Glomerular visceral epithelial cell (primary cell): ENCODE measurements at regions not wholly inside any gene's neighbourhood (a gene's known extent, or its start where the extent isn't known, plus 50 kb on each side); places are given as distances from the start of the nearest gene placed in this dataset.

Experiments used
- DNase-seq: peaks from one replicate; pipeline ENCODE4 v3.0.0-alpha.2; 2016; ENCODE audit errors: extremely low spot score

DNA sequence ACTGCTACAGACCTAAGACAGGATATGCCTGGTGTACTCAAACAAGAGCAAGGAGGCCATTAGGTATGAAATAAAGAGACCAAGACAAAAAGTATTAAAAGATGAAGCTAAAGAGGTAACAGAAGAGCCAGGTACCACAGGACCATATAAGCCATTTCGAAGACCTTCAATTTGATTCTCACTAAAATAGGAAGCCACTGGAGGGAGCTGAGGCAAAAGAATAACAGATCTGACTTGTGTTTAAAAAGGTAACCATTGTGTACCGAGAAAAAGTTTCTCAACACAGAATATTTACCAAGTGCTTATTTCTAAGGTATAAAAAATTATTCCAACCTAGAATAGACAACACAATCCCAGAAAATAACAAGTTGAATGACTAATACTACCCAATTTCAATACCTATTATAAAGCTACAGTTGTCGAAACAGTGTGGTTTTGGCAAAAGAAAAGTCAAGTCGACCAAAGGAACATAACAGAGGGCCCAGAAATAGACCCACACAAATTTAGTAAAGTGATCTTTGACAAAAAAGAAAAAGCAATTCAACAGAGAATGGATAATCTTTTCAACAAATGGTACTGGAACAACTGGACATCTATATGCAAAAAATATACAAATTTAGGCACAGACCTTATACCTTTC, 125.3 kb upstream of the DST start:
- DNase-seq = no peak

DNA sequence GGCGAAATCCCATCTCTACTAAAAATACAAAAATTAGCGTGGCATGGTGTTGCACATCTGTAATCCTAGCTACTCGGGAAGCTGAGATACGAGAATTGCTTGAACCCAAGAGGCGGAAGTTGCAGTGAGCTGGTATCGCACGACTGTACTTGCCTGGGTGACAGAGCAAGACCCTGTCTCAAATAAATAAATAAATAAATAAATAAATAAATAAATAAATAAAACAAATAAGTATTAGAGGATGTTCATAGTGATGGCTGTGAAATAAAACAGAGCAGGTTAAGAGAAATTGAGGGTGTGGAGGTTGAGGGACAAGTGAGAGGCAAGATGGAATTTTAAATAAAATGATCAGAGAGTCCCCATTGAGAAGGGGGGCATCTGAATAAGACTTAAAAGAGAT, 124.7 kb upstream of the DST start:
- no peak for DNase-seq

DNA sequence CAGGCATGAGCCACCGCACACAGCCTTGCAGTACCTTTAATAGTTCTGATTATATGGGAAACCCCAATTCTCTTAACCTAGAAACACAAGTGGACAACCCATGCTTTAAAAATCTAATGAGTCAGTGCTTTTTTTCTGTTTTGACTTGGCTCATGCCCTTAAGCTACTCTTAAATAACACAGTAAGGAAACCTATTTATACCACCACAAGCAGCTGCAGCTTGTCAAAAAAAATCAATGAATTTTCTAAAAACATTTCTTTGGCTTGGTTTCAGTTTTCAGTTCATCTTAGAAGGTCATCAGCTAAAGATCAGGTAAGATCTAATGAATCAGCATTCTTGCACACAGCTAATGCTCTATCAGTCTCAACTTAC, 124.1 kb upstream of the DST start:
- no peak for DNase-seq

DNA sequence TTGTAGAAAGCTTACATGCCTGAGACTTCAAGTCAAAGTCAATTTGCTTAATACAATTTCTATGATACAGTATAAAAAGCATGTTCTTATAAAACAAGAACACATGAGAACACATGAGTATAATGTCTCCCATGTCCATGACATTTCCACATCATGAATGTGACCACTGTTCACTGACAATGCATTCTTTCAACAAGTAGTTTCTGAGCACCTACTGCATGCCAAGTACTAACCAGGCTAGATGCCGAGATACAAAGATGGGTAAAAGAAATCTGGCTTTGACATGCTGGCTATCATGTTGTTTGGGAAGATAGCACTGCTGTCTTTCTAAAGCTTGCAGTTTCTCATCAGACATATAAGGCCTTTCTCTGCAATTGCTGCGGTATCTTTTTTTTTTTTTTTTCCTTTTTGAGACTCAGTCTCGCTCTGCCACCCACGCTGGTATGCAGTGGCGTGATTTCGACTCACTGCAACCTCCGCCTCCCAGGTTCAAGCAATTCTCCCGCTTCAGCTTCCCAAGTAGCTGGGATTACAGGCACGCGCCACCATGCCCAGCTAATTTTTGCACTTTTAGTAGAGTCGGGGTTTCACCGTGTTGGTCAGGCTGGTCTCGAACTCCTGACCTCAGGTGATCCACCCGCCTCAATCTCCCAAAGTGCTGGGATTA, 123.6 kb upstream of the DST start:
- DNase-seq = no peak

DNA sequence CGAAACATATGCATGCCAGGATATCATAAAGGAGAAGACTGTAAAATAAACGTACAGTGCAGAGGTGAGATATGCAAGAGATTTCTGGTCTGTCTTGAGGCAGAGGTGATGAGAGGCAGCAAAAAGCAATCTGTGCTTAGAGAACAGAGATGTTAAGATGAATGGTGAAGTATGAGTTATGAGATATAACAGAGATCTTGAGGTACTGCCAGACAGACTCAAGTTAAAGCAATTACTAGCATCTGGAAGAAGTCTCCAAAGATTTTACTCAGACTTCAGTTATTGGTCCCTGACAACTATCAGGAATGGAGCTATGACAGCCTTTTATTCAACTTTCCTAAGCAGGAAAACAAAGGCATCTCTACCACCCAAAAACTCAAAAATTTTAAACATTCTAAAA, 122.8 kb upstream of the DST start:
- DNase-seq = no peak

DNA sequence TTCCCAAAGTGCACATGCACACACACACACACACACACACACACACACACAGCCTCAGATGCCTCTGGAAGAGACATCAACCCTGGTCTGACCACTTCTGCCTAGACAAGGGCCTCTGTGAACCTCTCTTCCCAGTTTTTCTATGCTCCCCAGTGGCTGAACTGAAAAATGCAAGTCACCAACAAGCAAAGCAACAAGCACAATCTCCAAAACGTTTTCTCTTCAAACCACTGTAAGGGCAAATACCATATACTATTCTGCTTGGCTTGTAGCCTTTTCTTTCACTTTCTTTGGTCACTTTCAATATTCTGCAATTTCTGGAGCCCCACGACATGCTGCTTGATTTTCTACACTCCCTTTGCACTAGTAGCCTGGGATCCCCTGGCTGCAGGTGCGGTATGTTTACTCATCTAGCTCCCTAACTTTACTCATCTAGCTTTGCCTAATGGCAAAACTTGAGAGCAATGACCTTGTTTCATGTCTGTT, 121.4 kb upstream of the DST start:
- DNase-seq = peak; percentile 47

DNA sequence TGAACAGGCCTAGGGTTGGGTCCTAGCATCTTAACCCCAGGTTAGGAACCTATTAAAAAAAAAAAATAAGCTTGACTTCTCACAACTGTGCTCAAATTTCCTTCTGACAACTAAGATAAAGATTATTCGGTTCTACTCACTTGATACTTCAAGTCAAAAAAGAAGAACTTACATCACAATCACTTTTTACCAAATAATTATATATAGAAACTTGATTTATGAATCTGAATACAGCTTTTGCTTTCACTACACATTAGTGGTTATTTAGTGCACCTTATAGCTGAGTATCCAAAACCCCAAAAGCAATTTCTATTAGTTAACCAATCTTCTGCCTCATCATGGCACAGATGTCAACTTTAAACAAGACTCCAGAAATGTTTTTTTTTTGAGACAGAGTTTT, 119.0 kb upstream of the DST start:
- DNase-seq = no peak

DNA sequence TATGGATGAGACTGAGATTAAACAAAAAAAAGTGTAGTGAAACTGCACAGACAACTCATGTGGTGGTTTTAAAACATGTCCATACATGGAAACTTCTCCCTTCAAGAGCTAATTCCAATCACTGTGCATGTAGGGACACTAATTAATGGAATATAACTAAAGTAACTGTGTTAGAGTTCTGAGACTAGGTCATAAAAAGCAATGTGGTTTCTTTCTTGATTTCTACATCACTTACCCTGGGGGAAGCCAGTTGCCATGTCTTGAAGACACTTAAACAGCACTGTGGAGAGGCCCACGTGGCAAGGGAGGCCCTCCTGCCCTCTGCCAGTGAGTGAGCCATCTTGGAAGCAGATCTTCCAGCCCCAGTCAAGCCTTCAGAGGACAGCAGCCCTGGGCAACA, 118.2 kb upstream of the DST start:
- no peak for DNase-seq

DNA sequence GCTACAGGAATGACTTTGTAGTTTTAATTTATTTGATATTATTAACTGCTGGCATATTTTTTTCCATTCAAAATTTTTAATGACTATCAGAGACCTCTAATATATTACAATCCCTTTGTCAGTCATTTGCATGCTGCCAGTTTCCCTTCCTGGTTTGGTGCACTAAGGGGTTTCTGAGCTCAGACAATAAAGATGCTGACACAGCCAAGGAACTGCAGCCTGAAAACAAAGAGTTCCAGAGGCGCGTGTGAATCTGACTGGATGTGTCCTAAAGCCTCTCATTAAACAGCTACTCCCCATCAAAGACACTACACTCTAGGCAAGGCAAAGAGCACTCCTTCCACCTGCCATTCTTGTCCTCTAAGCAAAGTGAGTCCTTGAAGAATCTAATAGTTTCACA, 116.8 kb upstream of the DST start:
- DNase-seq = no peak

DNA sequence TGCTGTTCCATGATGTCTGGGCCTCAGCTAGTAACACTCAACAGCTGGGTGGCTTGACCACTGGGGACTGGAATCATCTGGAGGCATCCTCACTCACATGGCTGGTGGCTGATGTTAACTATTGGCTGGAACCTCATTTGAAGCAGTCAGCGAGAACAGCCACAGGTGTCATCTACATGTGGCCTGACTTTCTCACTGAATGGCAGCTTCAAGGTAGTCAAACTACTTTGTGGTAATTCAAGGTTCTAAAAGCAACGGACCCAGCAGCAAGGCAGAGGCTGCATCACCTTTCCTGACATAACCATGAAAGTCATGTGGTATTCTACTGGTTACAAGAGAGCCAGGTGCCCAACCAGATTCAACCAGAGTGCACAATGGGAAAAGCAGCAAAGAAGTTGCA, 115.9 kb upstream of the DST start:
- no peak for DNase-seq

DNA sequence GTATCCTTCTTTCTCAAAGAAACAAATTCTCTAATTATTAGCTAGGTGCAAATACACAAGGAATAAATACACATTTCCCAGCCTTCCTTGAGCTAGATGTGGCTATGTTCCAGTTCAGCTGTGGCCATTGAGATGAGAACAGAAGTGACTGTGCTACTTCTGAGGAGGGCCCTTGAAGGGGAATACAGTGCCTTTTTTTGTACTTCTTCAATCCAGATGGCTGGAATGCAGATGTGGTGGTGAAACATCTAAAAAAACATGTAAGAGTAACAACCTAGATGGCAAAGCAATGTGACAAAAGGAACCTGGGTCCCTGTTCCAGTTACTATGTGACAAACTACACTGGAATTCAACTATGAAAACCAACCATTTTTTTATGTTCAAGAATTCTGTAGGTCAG, 115.4 kb upstream of the DST start:
- DNase-seq = no peak

DNA sequence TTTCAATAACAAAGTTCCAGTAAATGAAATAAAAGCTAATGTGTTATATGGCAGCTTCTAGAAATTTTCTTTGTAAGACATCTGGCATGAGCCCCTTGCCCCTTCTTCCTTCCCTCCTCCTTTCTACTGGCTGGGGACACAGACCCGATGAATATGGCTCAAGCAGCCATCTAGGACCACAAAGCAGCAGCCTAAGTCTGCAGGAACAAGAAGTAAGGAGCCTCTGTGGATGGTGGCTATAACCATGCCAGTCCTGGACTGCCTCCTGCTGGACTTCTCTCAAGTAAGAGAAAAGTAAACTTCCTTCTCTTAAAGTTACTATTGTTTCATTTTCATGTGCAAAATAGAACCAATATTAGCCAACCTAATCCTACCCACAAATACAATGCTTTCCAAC, 114.9 kb upstream of the DST start:
- DNase-seq = no peak

DNA sequence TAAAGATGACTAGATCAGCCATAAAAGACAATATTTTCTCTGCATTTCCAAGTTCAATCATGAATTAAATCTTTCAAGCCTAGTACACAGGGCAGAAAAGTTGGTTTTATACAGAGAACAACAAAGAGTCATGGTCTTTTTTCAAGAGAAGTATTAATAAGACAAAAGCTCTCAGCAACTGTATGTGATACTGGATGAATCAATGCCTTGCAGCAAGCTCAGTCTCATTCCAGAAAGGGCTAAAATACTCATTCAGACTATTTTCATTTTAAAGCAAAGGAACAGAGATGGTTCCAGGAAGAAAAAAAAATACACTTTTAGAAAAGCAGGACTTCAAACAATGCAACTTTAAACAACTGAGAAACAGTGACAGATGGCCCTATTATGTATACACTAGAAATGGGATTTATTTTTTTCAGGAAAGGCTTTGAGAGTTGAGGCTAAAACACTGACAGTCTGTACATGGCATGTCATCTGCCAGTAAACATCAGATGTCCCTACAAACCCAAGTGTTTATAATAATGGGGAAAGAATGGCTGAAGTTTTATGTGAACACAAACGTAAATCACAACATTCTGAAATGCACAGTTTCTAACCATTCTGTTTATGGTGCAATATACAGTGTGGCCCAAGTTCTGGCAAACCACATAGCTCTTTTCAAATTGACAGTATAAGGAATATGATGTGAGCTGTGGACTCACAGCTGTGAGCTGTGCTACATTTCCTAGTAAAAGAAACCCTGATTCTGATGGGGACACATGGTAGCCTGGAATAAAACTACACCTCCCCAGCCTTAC, 114.3 kb upstream of the DST start:
- no peak for DNase-seq

DNA sequence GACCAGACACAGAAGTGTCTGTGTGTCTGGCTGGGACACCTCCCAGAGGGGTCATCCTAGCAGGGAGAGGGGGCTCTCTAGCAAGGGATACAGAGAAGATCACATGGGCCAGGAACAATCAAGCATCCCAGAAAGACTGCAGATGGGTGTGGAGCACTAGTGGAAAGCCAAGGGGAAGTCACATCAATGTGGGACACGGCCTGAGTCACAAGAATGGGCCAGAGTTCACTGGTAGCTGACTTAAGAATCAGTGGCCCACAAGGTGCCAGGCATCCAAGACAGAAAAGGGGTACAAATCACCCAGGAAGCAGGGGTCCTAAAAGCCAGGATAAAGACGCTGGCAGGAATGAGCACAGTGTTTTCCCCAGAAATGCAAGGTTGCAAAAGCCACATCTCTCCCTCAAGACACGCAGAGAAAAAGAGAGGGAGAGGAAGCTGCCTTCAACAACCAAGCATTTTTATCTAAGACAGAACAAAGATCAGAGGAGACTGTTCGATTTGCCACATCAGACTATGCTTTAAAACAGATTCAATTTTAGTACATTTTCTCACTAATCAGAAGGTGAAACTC, 113.6 kb upstream of the DST start:
- DNase-seq = no peak

DNA sequence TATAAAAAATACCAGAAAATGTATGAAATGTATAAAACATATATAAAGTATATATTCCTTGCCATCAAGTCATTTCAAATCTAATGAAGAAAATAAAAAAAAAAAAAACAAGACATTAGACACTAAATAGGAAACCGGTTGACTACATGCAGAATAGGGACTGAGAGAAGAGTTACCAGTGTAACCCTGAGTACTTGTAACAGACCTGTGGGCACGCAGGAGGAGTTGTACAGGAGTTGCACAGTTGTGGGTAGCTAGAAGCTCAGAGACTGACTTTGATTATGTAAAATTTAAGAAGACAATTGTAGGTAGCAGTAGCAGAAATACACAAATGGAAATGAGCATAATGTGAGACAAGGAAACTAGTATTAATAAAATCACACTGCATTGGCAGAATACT, 112.4 kb upstream of the DST start:
- no peak for DNase-seq

DNA sequence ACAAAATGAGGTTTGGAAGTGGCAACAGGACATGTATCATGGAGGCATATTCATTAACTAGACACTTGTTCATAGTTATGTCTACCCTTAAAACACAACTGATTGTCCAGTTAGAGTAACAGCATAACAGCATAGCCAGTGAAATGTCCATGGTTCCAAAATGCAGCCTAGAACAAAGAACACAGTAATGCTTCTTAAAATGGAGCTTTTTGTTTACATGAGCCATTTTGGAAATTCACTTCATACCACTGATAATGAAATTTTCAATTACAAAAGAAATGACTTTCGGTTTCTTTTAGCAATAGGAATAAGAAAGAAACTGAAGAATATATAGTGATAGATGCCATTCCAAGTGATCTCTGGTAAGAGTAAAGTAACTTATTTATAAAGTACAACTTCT, 111.1 kb upstream of the DST start:
- no peak for DNase-seq

DNA sequence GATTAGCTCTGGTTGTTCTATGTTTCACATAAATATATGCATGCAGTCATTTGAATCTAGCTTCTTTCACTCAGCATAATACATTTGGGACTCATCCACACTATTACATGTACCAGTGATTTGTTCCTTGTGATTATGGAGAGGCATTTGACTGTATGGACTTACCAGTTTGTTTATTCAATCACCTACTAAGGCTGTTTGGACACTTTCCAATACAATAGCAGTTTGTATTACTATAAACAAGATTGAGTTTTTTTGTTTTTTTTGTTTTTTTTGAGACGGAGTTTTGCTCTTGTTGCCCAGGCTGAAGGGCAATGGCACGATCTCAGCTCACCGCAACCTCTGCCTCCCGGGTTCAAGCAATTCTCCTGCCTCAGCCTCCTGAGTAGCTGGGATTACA, 109.8 kb upstream of the DST start:
- DNase-seq = no peak

DNA sequence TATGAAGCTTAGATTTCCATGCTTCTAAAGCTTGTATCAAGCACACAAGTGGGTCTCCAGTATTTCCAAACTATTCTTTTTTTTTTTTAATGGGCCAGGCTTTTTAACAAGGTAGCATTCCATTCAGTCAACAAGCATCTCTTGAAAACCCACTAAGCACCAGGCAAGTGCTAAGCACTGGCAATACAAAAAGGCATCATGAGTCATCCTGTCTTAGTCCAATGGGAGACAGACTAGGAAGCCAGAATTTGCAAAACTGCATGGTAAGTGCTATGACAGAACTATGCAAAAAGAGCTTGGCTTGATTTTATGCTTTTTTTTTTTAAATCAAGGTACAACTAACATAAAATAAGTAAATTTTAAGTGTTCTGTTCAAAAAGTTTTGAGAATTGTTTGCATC, 109.3 kb upstream of the DST start:
- peak; percentile 35 for DNase-seq

DNA sequence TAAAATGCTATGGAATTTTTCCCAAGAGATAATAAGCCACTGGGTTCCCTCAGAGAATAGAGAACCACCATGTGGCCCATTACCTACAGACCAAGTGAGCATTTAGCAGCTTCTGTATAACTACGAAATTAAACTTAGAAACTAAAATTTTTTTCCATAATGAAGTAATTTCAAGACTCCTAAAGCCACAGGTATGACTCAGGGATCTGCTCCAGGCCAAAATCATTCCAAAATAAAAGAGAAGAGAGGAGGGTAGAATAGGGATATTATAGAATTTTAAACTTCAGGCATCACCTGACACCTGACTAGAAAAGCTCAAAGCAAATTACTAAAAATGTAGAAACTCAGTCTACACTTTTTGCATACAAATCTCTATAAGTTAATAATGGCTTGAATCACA, 108.9 kb upstream of the DST start:
- no peak for DNase-seq

DNA sequence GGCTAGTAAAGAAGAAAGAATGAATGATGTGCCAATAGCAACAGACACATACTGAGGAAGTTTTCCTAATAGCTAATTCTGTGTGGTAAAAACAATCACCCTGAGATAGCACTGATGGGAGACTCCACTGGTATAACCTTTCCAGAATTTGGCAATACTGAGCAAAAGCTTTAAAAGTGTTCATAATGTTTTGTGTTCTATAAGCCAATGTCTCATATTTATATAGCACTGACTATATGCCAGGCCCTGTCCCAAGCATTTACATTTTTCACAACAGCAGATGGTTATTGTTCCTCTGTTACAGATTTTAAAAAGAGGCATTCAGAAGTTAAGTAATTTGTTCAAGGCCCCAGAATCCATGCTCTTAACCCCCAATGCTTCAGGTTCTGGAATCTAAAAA, 108.0 kb upstream of the DST start:
- DNase-seq = no peak

DNA sequence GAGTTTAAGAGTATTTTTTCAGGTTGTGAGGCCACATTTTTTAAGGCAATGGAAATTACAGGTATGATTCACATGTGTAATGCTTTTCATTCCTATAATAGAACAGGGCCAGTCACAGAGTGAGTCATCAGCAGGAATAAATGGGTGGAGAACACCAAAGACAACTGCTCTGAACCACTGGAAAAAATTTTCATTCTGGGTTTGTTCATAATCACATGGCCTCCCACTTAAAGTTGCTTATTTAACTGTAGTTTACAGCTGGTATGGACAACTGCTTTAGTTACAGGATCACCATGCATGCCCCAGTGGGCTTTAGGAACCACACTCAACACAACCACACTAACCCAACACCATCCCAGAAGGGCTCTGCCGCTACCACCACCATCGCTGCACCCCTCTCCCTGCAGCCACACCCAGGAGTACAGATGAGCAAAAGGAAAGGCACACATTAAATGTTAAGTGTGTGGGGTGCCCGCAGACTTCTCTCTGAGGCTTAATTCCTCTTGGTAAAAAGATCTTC, 107.0 kb upstream of the DST start:
- peak; percentile 74 for DNase-seq

DNA sequence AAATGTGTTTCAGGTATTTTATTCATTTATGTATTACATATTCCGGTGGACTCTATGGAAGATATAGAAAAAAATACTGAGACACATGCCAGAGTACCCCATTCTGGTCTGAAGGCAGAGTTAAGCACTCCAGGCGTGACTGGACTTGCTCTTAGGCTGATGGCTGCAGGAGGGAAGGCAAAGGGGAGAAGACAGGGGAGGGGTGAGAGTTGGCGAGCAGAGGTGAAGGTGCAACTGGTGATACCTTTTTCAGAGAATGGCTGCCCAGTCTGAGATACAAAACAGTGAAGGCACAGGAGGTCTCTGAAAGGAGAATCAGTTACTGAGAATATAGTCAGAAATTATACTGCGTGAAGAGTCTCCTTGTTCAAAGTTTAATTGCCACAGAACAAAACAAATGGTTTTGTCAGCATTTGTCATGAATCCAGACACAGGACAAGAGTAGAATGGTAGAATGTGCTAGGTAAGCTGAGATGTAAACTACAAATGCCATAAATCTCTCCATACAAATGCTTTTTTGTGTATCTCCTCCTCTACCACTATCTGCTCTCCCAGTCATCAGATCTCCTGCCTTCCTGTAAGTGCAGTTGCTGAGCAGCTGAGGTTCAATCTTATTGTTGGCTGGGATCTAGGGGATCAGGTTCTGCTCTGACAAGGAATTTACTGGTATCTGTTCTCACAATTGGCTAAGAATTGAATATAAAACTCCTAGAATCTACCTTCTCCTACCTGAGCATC, 104.2 kb upstream of the DST start:
- DNase-seq = no peak
